ENCODE measurements at regions not wholly inside any gene's neighbourhood (a gene's known extent, or its start where the extent isn't known, plus 50 kb on each side); places are given as distances from the start of the nearest gene placed in this dataset.

DNA sequence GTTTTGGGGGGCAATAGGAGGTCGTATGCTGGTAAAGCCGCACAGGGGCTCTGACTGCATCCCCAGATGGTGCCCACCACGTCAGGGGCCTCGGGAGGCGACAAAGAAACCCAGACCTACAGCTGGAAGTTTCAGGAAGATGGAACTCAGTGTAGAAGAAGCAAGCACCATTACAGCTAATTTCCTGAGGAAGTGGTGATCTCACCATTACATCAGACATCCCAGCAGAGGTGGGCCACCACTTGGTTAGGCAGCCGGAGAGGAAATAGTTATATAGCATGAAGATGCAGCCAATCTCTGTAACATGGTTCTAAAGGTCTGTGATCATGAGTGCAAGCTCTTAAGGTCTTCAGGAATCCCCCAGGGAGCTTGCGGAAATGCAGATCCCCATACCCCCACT, 127.3 kb upstream of the PCBD1 start:
- no peak for TF ChIP-seq ZNF169 (tag by site-specific recombination; IDR thresholded peaks at IDR 0.05)
- no peak for TF ChIP-seq CTCF (tag by site-specific recombination; IDR thresholded peaks at IDR 0.05)

Data from HEK293 (cell line).